SK-N-SH treated with all-trans-retinoic acid at 6 μM for 48 hours (cell line): ENCODE measurements at regions not wholly inside any gene's neighbourhood (a gene's known extent, or its start where the extent isn't known, plus 50 kb on each side); places are given as distances from the start of the nearest gene placed in this dataset.

Experiments
- ATAC-seq: fragments of 200-7000 bp; cut with Tn5 transposase; 3 replicates; pipeline ENCODE4 v1.9.1; 2020; ENCODE audit warnings: mild to moderate bottlenecking, moderate library complexity
- ARNTL ChIP-seq: fragments of 450-650 bp; formaldehyde crosslinking; IDR thresholded peaks from 2 replicates; pipeline ENCODE4 v1.5.0; 2020; ENCODE audit warnings: low read depth, mild to moderate bottlenecking, moderate library complexity, borderline replicate concordance
- BACH2 ChIP-seq: fragments of 250-450 bp; sonication (Bioruptor Pico); IDR thresholded peaks from 2 replicates; pipeline ENCODE4 v1.9.0; 2021; ENCODE audit warnings: mild to moderate bottlenecking, borderline replicate concordance
- CSDC2 ChIP-seq: fragments of 250-450 bp; sonication (Bioruptor Pico); IDR thresholded peaks from 2 replicates; pipeline ENCODE4 v1.5.0; 2020; ENCODE audit warnings: mild to moderate bottlenecking, moderate library complexity
- ESRRG ChIP-seq: fragments of 250-450 bp; sonication (Bioruptor Pico); IDR thresholded peaks from 2 replicates; pipeline ENCODE4 v1.6.1; 2021; ENCODE audit warnings: mild to moderate bottlenecking
- GLIS3 ChIP-seq: fragments of 250-450 bp; sonication (Bioruptor Pico); IDR thresholded peaks from 2 replicates; pipeline ENCODE4 v1.5.0; 2020; ENCODE audit warnings: mild to moderate bottlenecking, moderate library complexity
- ISL1 ChIP-seq: fragments of 250-450 bp; sonication (Bioruptor Pico); IDR thresholded peaks from 2 replicates; pipeline ENCODE4 v2.1.2; 2022; ENCODE audit warnings: mild to moderate bottlenecking, moderate library complexity
- OSR1 ChIP-seq: fragments of 250-450 bp; sonication (Bioruptor Pico); IDR thresholded peaks from 2 replicates; pipeline ENCODE4 v1.8.0; 2022; ENCODE audit warnings: moderate library complexity, mild to moderate bottlenecking, inconsistent platforms
- PATZ1 ChIP-seq: fragments of 250-450 bp; sonication (Bioruptor Pico); IDR thresholded peaks from 2 replicates; pipeline ENCODE4 v1.8.0; 2020; ENCODE audit warnings: mild to moderate bottlenecking, moderate library complexity, borderline replicate concordance
- PPARA ChIP-seq: fragments of 250-450 bp; sonication (Bioruptor Pico); IDR thresholded peaks from 2 replicates; pipeline ENCODE4 v1.5.0; 2020; ENCODE audit warnings: mild to moderate bottlenecking, borderline replicate concordance
- RARB ChIP-seq: fragments of 250-450 bp; sonication (Bioruptor Pico); IDR thresholded peaks from 2 replicates; pipeline ENCODE4 v1.8.0; 2021; ENCODE audit warnings: mild to moderate bottlenecking, moderate library complexity
- SNAI2 ChIP-seq: fragments of 250-450 bp; sonication (Bioruptor Pico); IDR thresholded peaks from 2 replicates; pipeline ENCODE4 v1.5.0; 2020; ENCODE audit warnings: mild to moderate bottlenecking, moderate library complexity
- TCF4 ChIP-seq: fragments of 250-450 bp; sonication (Bioruptor Pico); IDR thresholded peaks from 2 replicates; pipeline ENCODE4 v1.8.0; 2021; ENCODE audit warnings: mild to moderate bottlenecking, moderate library complexity, borderline replicate concordance
- TOX ChIP-seq: fragments of 250-450 bp; sonication (Bioruptor Pico); IDR thresholded peaks from 2 replicates; pipeline ENCODE4 v1.8.0; 2021; ENCODE audit warnings: mild to moderate bottlenecking, moderate library complexity, borderline replicate concordance
- TSHZ2 ChIP-seq: fragments of 250-450 bp; sonication (Bioruptor Pico); IDR thresholded peaks from 2 replicates; pipeline ENCODE4 v1.5.0; 2020; ENCODE audit warnings: mild to moderate bottlenecking, moderate library complexity
- ZC3H10 ChIP-seq: fragments of 250-450 bp; sonication (Bioruptor Pico); IDR thresholded peaks from 2 replicates; pipeline ENCODE4 v1.5.1; 2021; ENCODE audit warnings: mild to moderate bottlenecking, moderate library complexity
- ZFP30 ChIP-seq: fragments of 450-650 bp; formaldehyde crosslinking; IDR thresholded peaks from 2 replicates; pipeline ENCODE4 v1.5.0; 2022; ENCODE audit warnings: mild to moderate bottlenecking, moderate library complexity
- ZNF565 ChIP-seq: fragments of 450-650 bp; formaldehyde crosslinking; conservative IDR thresholded peaks from 2 replicates; pipeline ENCODE4 v1.5.0; 2020; ENCODE audit warnings: low read depth, mild to moderate bottlenecking, moderate library complexity
- ZNF70 ChIP-seq: fragments of 450-650 bp; formaldehyde crosslinking; IDR thresholded peaks from 2 replicates; pipeline ENCODE4 v1.5.0; 2020; ENCODE audit warnings: mild to moderate bottlenecking, moderate library complexity
- ZNF8 ChIP-seq: fragments of 450-650 bp; formaldehyde crosslinking; IDR thresholded peaks from 2 replicates; pipeline ENCODE4 v1.5.0; 2020; ENCODE audit warnings: mild to moderate bottlenecking, moderate library complexity
- TF ChIP-seq, protein P1 (sequence below): fragments of 250-450 bp; sonication (Bioruptor Pico); IDR thresholded peaks from 2 replicates; pipeline ENCODE4 v1.5.1; 2021; ENCODE audit warnings: mild to moderate bottlenecking, moderate library complexity
- TF ChIP-seq, protein P2 (sequence below): fragments of 250-450 bp; sonication (Bioruptor Pico); IDR thresholded peaks from 2 replicates; pipeline ENCODE4 v1.5.1; 2020; ENCODE audit warnings: low read depth, mild to moderate bottlenecking, moderate library complexity

DNA sequence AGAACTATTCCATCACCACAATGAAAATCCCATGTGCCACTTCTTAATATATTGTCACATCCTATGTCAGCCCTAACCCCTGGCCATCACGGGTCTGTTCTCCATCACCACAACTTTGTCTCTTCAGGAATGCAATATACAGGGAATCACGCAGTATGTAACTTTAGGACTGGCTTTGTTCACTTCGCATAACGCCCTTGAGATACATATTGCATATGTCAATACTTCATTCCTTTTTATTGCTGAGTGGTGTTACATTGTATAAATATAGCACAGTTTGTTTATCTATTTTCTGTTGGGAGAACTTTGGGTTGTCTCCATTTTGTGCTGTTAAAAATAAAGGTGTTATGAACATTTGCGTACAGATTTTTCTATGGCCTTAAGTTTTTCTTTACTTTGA lies 195.4 kb upstream of the ZMIZ1 start:
- no peak for ATAC-seq
- TF ChIP-seq TOX (CRISPR knock-in tag) (no peak), TSHZ2 (CRISPR knock-in tag) (no peak)

GRCh38 chr10:78875331-78875877 lies 193.4 kb upstream of the ZMIZ1 start:
- no peak for ATAC-seq
- TF ChIP-seq ZNF565 (CRISPR knock-in tag): no peak
- no peak for TF ChIP-seq ZNF8 (CRISPR knock-in tag)
- no peak for TF ChIP-seq TOX (CRISPR knock-in tag)
- no peak for TF ChIP-seq ISL1
- TF ChIP-seq SNAI2 (CRISPR knock-in tag): no peak
- no peak for TF ChIP-seq GLIS3
- TF ChIP-seq RARB (CRISPR knock-in tag): no peak
- no peak for TF ChIP-seq PATZ1
- TF ChIP-seq, protein P1, sequence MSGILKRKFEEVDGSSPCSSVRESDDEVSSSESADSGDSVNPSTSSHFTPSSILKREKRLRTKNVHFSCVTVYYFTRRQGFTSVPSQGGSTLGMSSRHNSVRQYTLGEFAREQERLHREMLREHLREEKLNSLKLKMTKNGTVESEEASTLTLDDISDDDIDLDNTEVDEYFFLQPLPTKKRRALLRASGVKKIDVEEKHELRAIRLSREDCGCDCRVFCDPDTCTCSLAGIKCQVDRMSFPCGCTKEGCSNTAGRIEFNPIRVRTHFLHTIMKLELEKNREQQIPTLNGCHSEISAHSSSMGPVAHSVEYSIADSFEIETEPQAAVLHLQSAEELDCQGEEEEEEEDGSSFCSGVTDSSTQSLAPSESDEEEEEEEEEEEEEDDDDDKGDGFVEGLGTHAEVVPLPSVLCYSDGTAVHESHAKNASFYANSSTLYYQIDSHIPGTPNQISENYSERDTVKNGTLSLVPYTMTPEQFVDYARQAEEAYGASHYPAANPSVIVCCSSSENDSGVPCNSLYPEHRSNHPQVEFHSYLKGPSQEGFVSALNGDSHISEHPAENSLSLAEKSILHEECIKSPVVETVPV (CRISPR knock-in tag): no peak
- no peak for TF ChIP-seq OSR1
- TF ChIP-seq, protein P2, sequence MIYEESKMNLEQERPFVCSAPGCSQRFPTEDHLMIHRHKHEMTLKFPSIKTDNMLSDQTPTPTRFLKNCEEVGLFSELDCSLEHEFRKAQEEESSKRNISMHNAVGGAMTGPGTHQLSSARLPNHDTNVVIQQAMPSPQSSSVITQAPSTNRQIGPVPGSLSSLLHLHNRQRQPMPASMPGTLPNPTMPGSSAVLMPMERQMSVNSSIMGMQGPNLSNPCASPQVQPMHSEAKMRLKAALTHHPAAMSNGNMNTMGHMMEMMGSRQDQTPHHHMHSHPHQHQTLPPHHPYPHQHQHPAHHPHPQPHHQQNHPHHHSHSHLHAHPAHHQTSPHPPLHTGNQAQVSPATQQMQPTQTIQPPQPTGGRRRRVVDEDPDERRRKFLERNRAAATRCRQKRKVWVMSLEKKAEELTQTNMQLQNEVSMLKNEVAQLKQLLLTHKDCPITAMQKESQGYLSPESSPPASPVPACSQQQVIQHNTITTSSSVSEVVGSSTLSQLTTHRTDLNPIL: no peak
- TF ChIP-seq ESRRG (CRISPR knock-in tag): no peak
- TF ChIP-seq TCF4 (CRISPR knock-in tag): no peak
- TF ChIP-seq ZC3H10 (CRISPR knock-in tag): no peak
- TF ChIP-seq ARNTL (CRISPR knock-in tag): no peak
- TF ChIP-seq, all 23 proteins: peak for 0

DNA sequence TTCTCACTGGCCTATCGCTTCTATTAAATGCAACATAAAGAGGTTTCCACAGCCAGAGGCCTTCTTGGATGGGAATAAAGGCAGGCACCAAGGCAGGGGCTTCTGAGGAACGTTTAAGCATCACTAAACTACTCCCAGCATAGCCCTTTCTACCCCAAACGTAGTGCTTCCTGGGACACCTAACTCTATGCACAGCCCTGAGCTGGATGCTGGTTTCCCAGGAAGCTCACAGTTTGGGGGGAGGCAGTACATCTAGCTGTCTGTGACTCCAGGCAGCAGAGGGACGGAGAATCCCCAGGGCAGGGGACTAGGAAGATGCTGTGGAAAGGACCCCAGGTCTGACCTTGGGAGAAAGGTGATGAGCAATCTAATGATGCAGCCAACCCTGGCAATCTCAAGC lies 192.8 kb upstream of the ZMIZ1 start:
- TF ChIP-seq ESRRG (CRISPR knock-in tag) (no peak), BACH2 (CRISPR knock-in tag) (no peak), PPARA (CRISPR knock-in tag) (no peak), ARNTL (CRISPR knock-in tag) (no peak), SNAI2 (CRISPR knock-in tag) (no peak), TSHZ2 (CRISPR knock-in tag) (no peak), ZFP30 (no peak), OSR1 (no peak), PATZ1 (no peak), CSDC2 (CRISPR knock-in tag) (no peak), ZNF70 (CRISPR knock-in tag) (no peak), ZNF565 (CRISPR knock-in tag) (no peak), RARB (CRISPR knock-in tag) (no peak)
- TF ChIP-seq, protein P1 (CRISPR knock-in tag): no peak
- no peak for ATAC-seq
